OCI-LY7 (cell line): ENCODE measurements at regions not wholly inside any gene's neighbourhood (a gene's known extent, or its start where the extent isn't known, plus 50 kb on each side); places are given as distances from the start of the nearest gene placed in this dataset.

ENCODE experiments used
- CTCF ChIP-seq: fragments of 200-600 bp; sonication (generic); conservative IDR thresholded peaks from 2 replicates; pipeline ENCODE4 v1.5.1; 2014; ENCODE audit warnings: mild to moderate bottlenecking, antibody characterized with exemption, low read length, moderate library complexity, mixed read lengths
- EZH2phosphoT487 ChIP-seq: fragments of 200-600 bp; sonication (generic); IDR thresholded peaks from 2 replicates; pipeline ENCODE4 v1.6.1; 2018; ENCODE audit warnings: low read depth, borderline replicate concordance, mild to moderate bottlenecking, mixed run types, antibody characterized with exemption, low read length, moderate library complexity, mixed read lengths

GRCh38 chr15:93917181-93917580, 314.2 kb upstream of the MCTP2 start:
- TF ChIP-seq CTCF (no peak), EZH2phosphoT487 (no peak)
